ENCODE measurements at regions not wholly inside any gene's neighbourhood (a gene's known extent, or its start where the extent isn't known, plus 50 kb on each side); places are given as distances from the start of the nearest gene placed in this dataset.

GRCh38 chr17:68175416-68175815 is 72.4 kb upstream of the AMZ2 start:
- Histone ChIP-seq H3F3A (ENCODE audit: insufficient read depth, low read length) (no peaks in the 10 kb centered on the region), H3K79me2 (ENCODE audit: low read length) (no peaks in the 10 kb centered on the region), H3K4me1 (ENCODE audit: low read length) (no peaks in the 10 kb centered on the region), H3K27me3 (replicated peaks; ENCODE audit: insufficient read depth, low read length) (no peaks in the 10 kb centered on the region), H3K9me3 (replicated peaks; ENCODE audit: insufficient read depth, low read length) (no peaks in the 10 kb centered on the region), H3K9ac (ENCODE audit: low read length) (no peak overlapping the region), H3K9me2 (replicated peaks; ENCODE audit: insufficient read depth, low read length) (no peaks in the 10 kb centered on the region), H4K20me1 (ENCODE audit: insufficient read depth, low read length) (no peaks in the 10 kb centered on the region), H2AFZ (ENCODE audit: low read length) (no peak overlapping the region), H3K4me2 (ENCODE audit: low read depth, low read length) (no peak overlapping the region), H3K4me3 (ENCODE audit: low read length) (no peak overlapping the region), H3K27ac (ENCODE audit: low read length) (no peak overlapping the region), H3K36me3 (replicated peaks; ENCODE audit: insufficient read depth, low read length) (no peaks in the 10 kb centered on the region)
- TF ChIP-seq EZH2 (optimal IDR thresholded peaks at IDR 0.05; ENCODE audit: low read depth, low read length) (no peak), EZH2phosphoT487 (IDR thresholded peaks at IDR 0.05; ENCODE audit: low read length) (no peak)
- TF ChIP-seq, protein P1, sequence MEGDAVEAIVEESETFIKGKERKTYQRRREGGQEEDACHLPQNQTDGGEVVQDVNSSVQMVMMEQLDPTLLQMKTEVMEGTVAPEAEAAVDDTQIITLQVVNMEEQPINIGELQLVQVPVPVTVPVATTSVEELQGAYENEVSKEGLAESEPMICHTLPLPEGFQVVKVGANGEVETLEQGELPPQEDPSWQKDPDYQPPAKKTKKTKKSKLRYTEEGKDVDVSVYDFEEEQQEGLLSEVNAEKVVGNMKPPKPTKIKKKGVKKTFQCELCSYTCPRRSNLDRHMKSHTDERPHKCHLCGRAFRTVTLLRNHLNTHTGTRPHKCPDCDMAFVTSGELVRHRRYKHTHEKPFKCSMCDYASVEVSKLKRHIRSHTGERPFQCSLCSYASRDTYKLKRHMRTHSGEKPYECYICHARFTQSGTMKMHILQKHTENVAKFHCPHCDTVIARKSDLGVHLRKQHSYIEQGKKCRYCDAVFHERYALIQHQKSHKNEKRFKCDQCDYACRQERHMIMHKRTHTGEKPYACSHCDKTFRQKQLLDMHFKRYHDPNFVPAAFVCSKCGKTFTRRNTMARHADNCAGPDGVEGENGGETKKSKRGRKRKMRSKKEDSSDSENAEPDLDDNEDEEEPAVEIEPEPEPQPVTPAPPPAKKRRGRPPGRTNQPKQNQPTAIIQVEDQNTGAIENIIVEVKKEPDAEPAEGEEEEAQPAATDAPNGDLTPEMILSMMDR (IDR thresholded peaks at IDR 0.05; ENCODE audit: low read length), result no peak
- no peak for DNase-seq

DNA sequence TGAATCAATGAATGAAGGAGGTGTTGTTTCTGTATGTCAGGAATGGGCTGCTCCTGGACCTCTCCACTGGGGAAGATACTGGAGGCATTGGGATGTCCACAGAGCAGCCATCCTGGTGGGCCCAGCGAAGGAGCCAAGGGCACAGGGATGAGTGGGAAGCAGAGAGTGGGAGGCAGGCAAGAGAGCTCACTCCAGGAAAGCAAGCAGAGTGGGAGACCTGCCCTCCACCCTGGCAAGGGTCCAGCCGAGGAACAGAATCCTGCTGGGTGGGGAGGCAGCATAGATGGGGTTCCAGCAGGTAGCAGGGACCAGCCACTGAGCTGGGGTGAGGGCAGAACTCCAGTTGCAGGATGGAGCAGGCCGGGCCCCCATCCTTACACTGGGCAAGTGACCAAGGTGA is 71.9 kb upstream of the AMZ2 start:
- 0 out of 2 replicates have a peak, but pooled peaks cover under 1% of the 10 kb centered on the region for H3K4me1 ChIP-seq (ENCODE audit: low read length)
- H2AFZ ChIP-seq (ENCODE audit: low read length), result no peak overlapping the region
- no peak overlapping the region for H3K4me3 ChIP-seq (ENCODE audit: low read length)
- no peaks in the 10 kb centered on the region for H3K36me3 ChIP-seq (replicated peaks; ENCODE audit: insufficient read depth, low read length)
- H3K9me2 ChIP-seq (replicated peaks; ENCODE audit: insufficient read depth, low read length), result no peaks in the 10 kb centered on the region
- peaks cover 4% of the 10 kb centered on the region; the same call in 1 of the 2 replicates for H3F3A ChIP-seq (ENCODE audit: insufficient read depth, low read length)
- H3K27ac ChIP-seq (ENCODE audit: low read length), result no peak overlapping the region
- no peaks in the 10 kb centered on the region for H4K20me1 ChIP-seq (ENCODE audit: insufficient read depth, low read length)
- no peaks in the 10 kb centered on the region for H3K9me3 ChIP-seq (replicated peaks; ENCODE audit: insufficient read depth, low read length)
- H3K9ac ChIP-seq (ENCODE audit: low read length), result no peak overlapping the region
- TF ChIP-seq, protein P1 (IDR thresholded peaks at IDR 0.05; ENCODE audit: low read length), result no peak
- H3K4me2 ChIP-seq (ENCODE audit: low read depth, low read length), result no peak overlapping the region
- H3K79me2 ChIP-seq (ENCODE audit: low read length), result no peaks in the 10 kb centered on the region
- H3K27me3 ChIP-seq (replicated peaks; ENCODE audit: insufficient read depth, low read length), result no peaks in the 10 kb centered on the region
- no peak for DNase-seq

DNA sequence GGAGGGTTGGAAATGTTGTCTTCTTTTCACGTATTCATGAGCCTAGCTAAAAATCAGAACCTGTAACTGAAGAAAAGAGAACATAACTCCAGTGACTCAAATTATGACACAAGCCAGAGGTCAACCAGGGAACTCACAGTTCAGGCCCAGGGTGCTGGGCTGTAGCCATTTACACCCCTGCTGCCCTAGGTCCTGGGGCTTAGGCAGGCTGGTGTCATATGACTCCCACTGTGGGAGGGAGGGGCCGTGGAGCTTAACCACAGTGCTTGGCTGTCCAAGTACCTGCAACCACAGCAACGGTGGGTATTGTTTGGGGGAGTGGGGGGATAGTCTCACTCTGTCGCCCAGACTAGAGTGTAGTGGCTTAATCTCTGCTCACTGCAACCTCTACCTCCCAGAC is 71.1 kb upstream of the AMZ2 start:
- H3K79me2 ChIP-seq (ENCODE audit: low read length), result no peaks in the 10 kb centered on the region
- H3K27me3 ChIP-seq (replicated peaks; ENCODE audit: insufficient read depth, low read length), result no peaks in the 10 kb centered on the region
- H3F3A ChIP-seq (ENCODE audit: insufficient read depth, low read length), result peaks cover 4% of the 10 kb centered on the region; the same call in 1 of the 2 replicates
- no peaks in the 10 kb centered on the region for H3K9me2 ChIP-seq (replicated peaks; ENCODE audit: insufficient read depth, low read length)
- H3K36me3 ChIP-seq (replicated peaks; ENCODE audit: insufficient read depth, low read length), result no peaks in the 10 kb centered on the region
- DNase-seq, result no peak
- H3K9me3 ChIP-seq (replicated peaks; ENCODE audit: insufficient read depth, low read length), result no peaks in the 10 kb centered on the region
- TF ChIP-seq EZH2phosphoT487 (IDR thresholded peaks at IDR 0.05; ENCODE audit: low read length) (no peak), EZH2 (optimal IDR thresholded peaks at IDR 0.05; ENCODE audit: low read depth, low read length) (no peak)
- TF ChIP-seq, protein P1 (IDR thresholded peaks at IDR 0.05; ENCODE audit: low read length), result no peak
- no peak overlapping the region for H3K4me2 ChIP-seq (ENCODE audit: low read depth, low read length)
- no peak overlapping the region for H3K4me3 ChIP-seq (ENCODE audit: low read length)
- no peak overlapping the region for H2AFZ ChIP-seq (ENCODE audit: low read length)
- peaks cover 5% of the 10 kb centered on the region; the same call in 1 of the 2 replicates for H3K4me1 ChIP-seq (ENCODE audit: low read length)
- no peak overlapping the region for H3K27ac ChIP-seq (ENCODE audit: low read length)
- no peak overlapping the region for H3K9ac ChIP-seq (ENCODE audit: low read length)
- no peaks in the 10 kb centered on the region for H4K20me1 ChIP-seq (ENCODE audit: insufficient read depth, low read length)

All from MM.1S (cell line).